Activated B cell treated with CpG ODN at 0.5 μM for 24 hours (primary cell): ENCODE measurements at regions not wholly inside any gene's neighbourhood (a gene's known extent, or its start where the extent isn't known, plus 50 kb on each side); places are given as distances from the start of the nearest gene placed in this dataset.

Experiments used
- ATAC-seq: fragments of 200-7000 bp; cut with Tn5 transposase; one replicate; pipeline ENCODE4 v1.10.0; 2021; ENCODE audit warnings: low read depth, mild to moderate bottlenecking, moderate library complexity
- CTCF ChIA-PET: fragments of 350-600 bp; sonication (Branson Sonifier 250); formaldehyde crosslinking; loops from one replicate; lab custom pipeline; 2021; ENCODE audit warnings: antibody characterized with exemption; lab: Charles Lee
- POLR2A ChIA-PET: fragments of 350-600 bp; sonication (Branson Sonifier 250); formaldehyde crosslinking; loops from one replicate; lab custom pipeline; 2021; ENCODE audit warnings: antibody characterized with exemption; lab: Charles Lee
- DNase-seq: peaks from one replicate; pipeline ENCODE4 v3.0.0; 2022
- H3K27ac Mint-ChIP-seq: one replicate; pipeline ENCODE4 v1.8.0; 2020; ENCODE audit warnings: mixed read lengths
- H3K27me3 Mint-ChIP-seq: one replicate; pipeline ENCODE4 v1.8.0; 2021; ENCODE audit warnings: mixed read lengths
- H3K36me3 Mint-ChIP-seq: one replicate; pipeline ENCODE4 v1.8.0; 2021; ENCODE audit warnings: low read depth, mixed read lengths
- H3K4me1 Mint-ChIP-seq: one replicate; pipeline ENCODE4 v1.8.0; 2021; ENCODE audit warnings: mixed read lengths
- H3K4me3 Mint-ChIP-seq: one replicate; pipeline ENCODE4 v1.8.0; 2020; ENCODE audit warnings: mild to moderate bottlenecking, mixed read lengths
- H3K9me3 Mint-ChIP-seq: one replicate; pipeline ENCODE4 v1.8.0; 2020; ENCODE audit warnings: mixed read lengths
- CTCF ChIP-seq: fragments of 200-600 bp; IDR thresholded peaks from one replicate; pipeline ENCODE4 v1.8.0; 2022; ENCODE audit warnings: antibody characterized with exemption, mild to moderate bottlenecking
- intact Hi-C: fragments of 100-400 bp; cut with micrococcal nuclease; formaldehyde crosslinking; loops from one replicate; pipeline ENCODE4 v1.15.1; 2024

GRCh38 chr1:82266351-82266750 lies 465.6 kb downstream of the ADGRL2 start:
- POLR2A ChIA-PET, result no interaction called here
- Mint-ChIP-seq H3K27ac (no peak overlapping the region), H3K36me3 (no peaks in the 10 kb centered on the region), H3K4me3 (no peak overlapping the region), H3K9me3 (no peaks in the 10 kb centered on the region), H3K27me3 (no peaks in the 10 kb centered on the region), H3K4me1 (no peaks in the 10 kb centered on the region)
- intact Hi-C loops, result no loop called here
- no peak for TF ChIP-seq CTCF
- CTCF ChIA-PET, result no interaction called here
- no peak for ATAC-seq
- no peak for DNase-seq

GRCh38 chr1:82265436-82265835 lies 464.7 kb downstream of the ADGRL2 start:
- no peak overlapping the region for H3K27ac Mint-ChIP-seq
- no peaks in the 10 kb centered on the region for H3K4me1 Mint-ChIP-seq
- no peaks in the 10 kb centered on the region for H3K9me3 Mint-ChIP-seq
- intact Hi-C loops, result no loop called here
- CTCF ChIA-PET, result no interaction called here
- no peaks in the 10 kb centered on the region for H3K36me3 Mint-ChIP-seq
- H3K4me3 Mint-ChIP-seq, result no peak overlapping the region
- H3K27me3 Mint-ChIP-seq, result no peaks in the 10 kb centered on the region
- DNase-seq (no peak), ATAC-seq (no peak)
- POLR2A ChIA-PET, result no interaction called here
- no peak for TF ChIP-seq CTCF

GRCh38 chr1:82264802-82265201 lies 464.1 kb downstream of the ADGRL2 start:
- H3K9me3 Mint-ChIP-seq, result no peaks in the 10 kb centered on the region

GRCh38 chr1:82263396-82263795 lies 462.7 kb downstream of the ADGRL2 start:
- no peak for TF ChIP-seq CTCF
- intact Hi-C loops, result no loop called here
- POLR2A ChIA-PET, result no interaction called here
- CTCF ChIA-PET, result no interaction called here
- no peaks in the 10 kb centered on the region for H3K4me1 Mint-ChIP-seq
- H3K36me3 Mint-ChIP-seq, result no peaks in the 10 kb centered on the region
- H3K27ac Mint-ChIP-seq, result no peak overlapping the region
- ATAC-seq (no peak), DNase-seq (no peak)
- no peak overlapping the region for H3K4me3 Mint-ChIP-seq
- H3K27me3 Mint-ChIP-seq, result no peaks in the 10 kb centered on the region
- H3K9me3 Mint-ChIP-seq, result no peaks in the 10 kb centered on the region

More at GRCh38 chr1:82264802-82265201, 464.1 kb downstream of the ADGRL2 start:
- no peak for TF ChIP-seq CTCF
- Mint-ChIP-seq H3K4me3 (no peak overlapping the region), H3K27me3 (no peaks in the 10 kb centered on the region), H3K36me3 (no peaks in the 10 kb centered on the region), H3K27ac (no peak overlapping the region), H3K4me1 (no peaks in the 10 kb centered on the region)
- no peak for DNase-seq
- intact Hi-C loops, result no loop called here
- no peak for ATAC-seq
- ChIA-PET POLR2A (no interaction called here), CTCF (no interaction called here)

- no peak overlapping the region for H3K27ac Mint-ChIP-seq
- CTCF ChIA-PET, result no interaction called here
- intact Hi-C loops, result no loop called here
- H3K36me3 Mint-ChIP-seq, result no peaks in the 10 kb centered on the region
- ATAC-seq, result no peak
- H3K4me3 Mint-ChIP-seq, result no peak overlapping the region
- POLR2A ChIA-PET, result no interaction called here
- H3K27me3 Mint-ChIP-seq, result no peaks in the 10 kb centered on the region
- no peak for DNase-seq
- no peaks in the 10 kb centered on the region for H3K9me3 Mint-ChIP-seq
- TF ChIP-seq CTCF, result no peak
- no peaks in the 10 kb centered on the region for H3K4me1 Mint-ChIP-seq
Measured at GRCh38 chr1:82260666-82261065, 459.9 kb downstream of the ADGRL2 start.
